B cell (primary cell): ENCODE measurements at regions not wholly inside any gene's neighbourhood (a gene's known extent, or its start where the extent isn't known, plus 50 kb on each side); places are given as distances from the start of the nearest gene placed in this dataset.
A peak's percentile ranks its signal among the peaks of the same experiment; 100 is the strongest.

ENCODE experiments used
- ATAC-seq: fragments of 200-7000 bp; cut with Tn5 transposase; one replicate; pipeline ENCODE4 v1.10.0; 2021; ENCODE audit warnings: low read depth, mild to moderate bottlenecking, moderate number of reproducible peaks, moderate library complexity
- CTCF ChIA-PET: fragments of 350-600 bp; sonication (Branson Sonifier 250); formaldehyde crosslinking; loops from one replicate; lab custom pipeline; 2021; ENCODE audit warnings: antibody characterized with exemption, inconsistent platforms; lab: Charles Lee
- POLR2A ChIA-PET: fragments of 350-600 bp; sonication (Branson Sonifier 250); formaldehyde crosslinking; loops from one replicate; lab custom pipeline; 2021; ENCODE audit warnings: antibody characterized with exemption; lab: Charles Lee
- DNase-seq: peaks from one replicate; pipeline ENCODE4 v3.0.0; 2013
- H2AFZ ChIP-seq: 2 replicates; pipeline ENCODE4 v1.6.1; 2012; ENCODE audit warnings: mild to moderate bottlenecking, low read depth, low read length; ENCODE audit not compliant: insufficient read depth, poor library complexity, severe bottlenecking
- H3K27ac ChIP-seq, 2 donors: 1 replicate in 1 of 2; 2 replicates in 1 of 2; pipeline ENCODE4 v1.5.1; 2012 to 2013; ENCODE audit warnings: low read length in 2 of 2, mild to moderate bottlenecking in 2 of 2, moderate library complexity in 1 of 2
- H3K27me3 ChIP-seq, 4 experiments: fragments of 200-600 bp in 1 of 4; sonication (generic) in 1 of 4; replicated peaks in 1 of 4; 1 replicate in 2 of 4; 2 replicates in 2 of 4; pipeline versions ENCODE4 v1.6.1 to v1.7.0; 2013 to 2016; ENCODE audit warnings: low read length in 3 of 4, mild to moderate bottlenecking in 2 of 4, mixed read lengths in 1 of 4, moderate library complexity in 1 of 4; ENCODE audit not compliant: insufficient read depth in 4 of 4, control insufficient read depth in 3 of 4; ENCODE audit errors: control extremely low read depth in 1 of 4
- H3K36me3 ChIP-seq, 2 experiments: replicated peaks in 1 of 2; 1 replicate in 1 of 2; 2 replicates in 1 of 2; pipeline versions ENCODE4 v1.6.1 to v1.7.1; 2013; ENCODE audit warnings: low read length in 1 of 2; ENCODE audit not compliant: insufficient read depth in 2 of 2, control insufficient read depth in 1 of 2; ENCODE audit errors: control extremely low read depth in 1 of 2, extremely low read depth in 1 of 2
- H3K4me1 ChIP-seq, 2 donors: fragments of 200-600 bp in 1 of 2; sonication (generic) in 1 of 2; 1 replicate in 1 of 2; 2 replicates in 1 of 2; pipeline versions ENCODE4 v1.5.1 to v1.6.1; 2013 to 2017; ENCODE audit warnings: low read length in 2 of 2; ENCODE audit not compliant: control insufficient read depth in 2 of 2, insufficient read depth in 2 of 2
- H3K4me2 ChIP-seq: replicated peaks from 2 replicates; pipeline ENCODE3; 2012; ENCODE audit warnings: mild to moderate bottlenecking, low read depth, low read length; ENCODE audit not compliant: poor library complexity, severe bottlenecking
- H3K4me3 ChIP-seq, 5 experiments: fragments of 200-600 bp in 1 of 5; sonication (generic) in 1 of 5; 1 replicate in 3 of 5; 2 replicates in 2 of 5; pipeline versions ENCODE4 v1.5.1 to v1.7.0; 2011 to 2016; ENCODE audit warnings: low read length in 4 of 5, mild to moderate bottlenecking in 4 of 5, low read depth in 2 of 5, control low read depth in 1 of 5, moderate library complexity in 1 of 5; ENCODE audit not compliant: insufficient read depth in 1 of 5; ENCODE audit errors: control extremely low read depth in 1 of 5, extremely low read depth in 1 of 5
- H3K79me2 ChIP-seq: fragments of 200-600 bp; sonication (generic); one replicate; pipeline ENCODE4 v1.6.0; 2016; ENCODE audit warnings: low read length; ENCODE audit not compliant: control insufficient read depth, insufficient read depth
- H3K9ac ChIP-seq: fragments of 200-600 bp; sonication (generic); 2 replicates; pipeline ENCODE4 v1.6.1; 2017; ENCODE audit warnings: mild to moderate bottlenecking, low read length, moderate library complexity
- H3K9me3 ChIP-seq, 3 donors: one replicate each; pipeline versions ENCODE4 v1.6.1 to v1.7.1; 2013; ENCODE audit warnings: low read length in 2 of 3; ENCODE audit not compliant: control insufficient read depth in 2 of 3, insufficient read depth in 1 of 3; ENCODE audit errors: control extremely low read depth in 1 of 3
- H4K20me1 ChIP-seq: 2 replicates; pipeline ENCODE4 v1.6.0; 2012; ENCODE audit warnings: mild to moderate bottlenecking, low read length; ENCODE audit not compliant: insufficient read depth, control insufficient read depth, poor library complexity, severe bottlenecking
- H3K27ac Mint-ChIP-seq: one replicate; pipeline ENCODE4 v1.8.0; 2021; ENCODE audit warnings: mixed read lengths
- H3K27me3 Mint-ChIP-seq: one replicate; pipeline ENCODE4 v1.8.0; 2021; ENCODE audit warnings: mixed read lengths
- H3K4me1 Mint-ChIP-seq: one replicate; pipeline ENCODE4 v1.8.0; 2021; ENCODE audit warnings: mixed read lengths
- H3K4me3 Mint-ChIP-seq: one replicate; pipeline ENCODE4 v1.8.0; 2021; ENCODE audit warnings: mixed read lengths
- H3K9me3 Mint-ChIP-seq: one replicate; pipeline ENCODE4 v1.8.0; 2022; ENCODE audit warnings: mixed read lengths; ENCODE audit not compliant: insufficient read depth
- EZH2 ChIP-seq: IDR thresholded peaks from 2 replicates; pipeline ENCODE4 v1.6.1; 2012; ENCODE audit warnings: borderline replicate concordance, low read depth, mild to moderate bottlenecking, moderate library complexity, low read length; ENCODE audit not compliant: insufficient read depth, poor library complexity, severe bottlenecking
- intact Hi-C: fragments of 100-400 bp; cut with micrococcal nuclease; formaldehyde crosslinking; loops from one replicate; pipeline ENCODE4 v1.10.0; 2022
- TF ChIP-seq, protein P1 (sequence below): fragments of 200-600 bp; IDR thresholded peaks from one replicate; pipeline ENCODE4 v1.8.0; 2022; ENCODE audit warnings: antibody characterized with exemption, mild to moderate bottlenecking

DNA sequence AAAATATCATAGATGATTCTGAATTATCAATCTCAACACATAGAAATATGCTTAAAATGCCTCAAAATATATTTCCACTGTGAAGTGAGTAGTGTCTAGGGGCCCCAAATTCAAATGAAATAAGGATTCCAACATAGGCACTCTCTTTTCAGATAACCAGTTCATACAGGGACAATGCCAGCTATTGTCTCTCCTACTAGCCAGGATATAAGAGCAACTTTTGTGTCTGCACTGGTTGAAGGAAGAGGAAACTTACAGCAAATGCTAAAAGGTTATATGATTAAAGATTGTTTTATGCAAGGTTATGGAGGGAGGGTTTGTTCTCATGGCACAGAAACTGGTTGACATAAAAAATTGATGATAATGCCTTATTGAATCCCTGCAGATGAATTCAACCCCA, 579.4 kb upstream of the ALCAM start:
- Histone ChIP-seq H3K36me3 (no peaks in the 10 kb centered on the region), H4K20me1 (no peaks in the 10 kb centered on the region), H3K9me3 (no peaks in the 10 kb centered on the region), H3K4me1 (no peaks in the 10 kb centered on the region), H3K4me2 (no peak overlapping the region), H2AFZ (no peak overlapping the region), H3K27me3 (no peaks in the 10 kb centered on the region), H3K9ac (no peak overlapping the region), H3K4me3 (no peak overlapping the region), H3K27ac (no peak overlapping the region), H3K79me2 (no peaks in the 10 kb centered on the region)
- H3K27ac Mint-ChIP-seq: no peak overlapping the region
- intact Hi-C loops: no loop called here
- H3K4me3 Mint-ChIP-seq: no peak overlapping the region
- H3K9me3 Mint-ChIP-seq: no peaks in the 10 kb centered on the region
- DNase-seq (no peak), ATAC-seq (no peak)
- ChIA-PET CTCF (no interaction called here), POLR2A (no interaction called here)
- H3K27me3 Mint-ChIP-seq: no peaks in the 10 kb centered on the region
- H3K4me1 Mint-ChIP-seq: no peaks in the 10 kb centered on the region
- TF ChIP-seq, protein P1, sequence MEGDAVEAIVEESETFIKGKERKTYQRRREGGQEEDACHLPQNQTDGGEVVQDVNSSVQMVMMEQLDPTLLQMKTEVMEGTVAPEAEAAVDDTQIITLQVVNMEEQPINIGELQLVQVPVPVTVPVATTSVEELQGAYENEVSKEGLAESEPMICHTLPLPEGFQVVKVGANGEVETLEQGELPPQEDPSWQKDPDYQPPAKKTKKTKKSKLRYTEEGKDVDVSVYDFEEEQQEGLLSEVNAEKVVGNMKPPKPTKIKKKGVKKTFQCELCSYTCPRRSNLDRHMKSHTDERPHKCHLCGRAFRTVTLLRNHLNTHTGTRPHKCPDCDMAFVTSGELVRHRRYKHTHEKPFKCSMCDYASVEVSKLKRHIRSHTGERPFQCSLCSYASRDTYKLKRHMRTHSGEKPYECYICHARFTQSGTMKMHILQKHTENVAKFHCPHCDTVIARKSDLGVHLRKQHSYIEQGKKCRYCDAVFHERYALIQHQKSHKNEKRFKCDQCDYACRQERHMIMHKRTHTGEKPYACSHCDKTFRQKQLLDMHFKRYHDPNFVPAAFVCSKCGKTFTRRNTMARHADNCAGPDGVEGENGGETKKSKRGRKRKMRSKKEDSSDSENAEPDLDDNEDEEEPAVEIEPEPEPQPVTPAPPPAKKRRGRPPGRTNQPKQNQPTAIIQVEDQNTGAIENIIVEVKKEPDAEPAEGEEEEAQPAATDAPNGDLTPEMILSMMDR: no peak
- TF ChIP-seq EZH2: no peak

DNA sequence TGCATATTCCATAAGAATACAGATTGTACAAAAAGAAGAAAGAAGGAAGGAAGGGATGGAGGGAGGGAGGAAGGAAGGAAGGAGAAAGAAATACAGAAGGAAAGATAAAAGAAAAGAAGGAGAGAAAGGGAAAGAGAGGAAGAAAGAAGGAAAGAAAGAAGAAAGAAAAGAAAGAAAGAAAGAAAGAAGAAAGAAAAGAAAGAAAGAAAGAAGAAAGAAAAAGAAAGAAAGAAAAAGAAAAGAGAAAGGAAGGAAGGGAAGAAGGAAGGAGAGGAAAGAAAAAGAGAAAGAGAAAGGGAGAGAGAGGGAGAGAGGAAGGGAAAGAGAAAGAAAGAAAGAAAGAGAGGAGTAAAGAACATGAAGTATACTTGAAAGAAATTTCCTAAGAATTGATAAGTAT, 577.9 kb upstream of the ALCAM start:
- Mint-ChIP-seq H3K27me3 (no peaks in the 10 kb centered on the region), H3K9me3 (no peaks in the 10 kb centered on the region), H3K27ac (no peak overlapping the region), H3K4me3 (no peak overlapping the region), H3K4me1 (no peaks in the 10 kb centered on the region)
- no peak overlapping the region for H3K27ac ChIP-seq
- no peaks in the 10 kb centered on the region for H3K9me3 ChIP-seq
- H3K79me2 ChIP-seq: no peaks in the 10 kb centered on the region
- CTCF ChIA-PET: no interaction called here
- H4K20me1 ChIP-seq: no peaks in the 10 kb centered on the region
- no peaks in the 10 kb centered on the region for H3K27me3 ChIP-seq
- no peak overlapping the region for H3K9ac ChIP-seq
- no peak overlapping the region for H2AFZ ChIP-seq
- no peaks in the 10 kb centered on the region for H3K4me1 ChIP-seq
- TF ChIP-seq EZH2: no peak
- TF ChIP-seq, protein P1: peak; percentile 48
- no peak for ATAC-seq
- no peak for DNase-seq
- POLR2A ChIA-PET: no interaction called here
- H3K4me3 ChIP-seq: no peak overlapping the region
- intact Hi-C loops: no loop called here
- no peak overlapping the region for H3K4me2 ChIP-seq
- H3K36me3 ChIP-seq: no peaks in the 10 kb centered on the region
